Adrenal gland (tissue), 5 donors: ENCODE measurements at regions not wholly inside any gene's neighbourhood (a gene's known extent, or its start where the extent isn't known, plus 50 kb on each side); places are given as distances from the start of the nearest gene placed in this dataset.

Experiments used
- POLR2A ChIP-seq, 2 donors: fragments of 450-650 bp; IDR thresholded peaks; one replicate each; pipeline ENCODE4 v1.6.1; 2017; ENCODE audit warnings: antibody characterized with exemption in 2 of 2, mild to moderate bottlenecking in 2 of 2, moderate library complexity in 1 of 2
- TF ChIP-seq, protein P1 (sequence below), 6 experiments: fragments of 450-650 bp in 4 of 6; fragments of 200-600 bp in 2 of 6; sonication (generic) in 1 of 6; IDR thresholded peaks; 1 replicate in 5 of 6; 2 replicates in 1 of 6; pipeline versions ENCODE4 v1.5.1 to v1.8.0; 2016 to 2021; ENCODE audit warnings: antibody characterized with exemption in 6 of 6, mild to moderate bottlenecking in 2 of 6, moderate library complexity in 1 of 6
- donor health status: DM: no; HTN: no; CAD: no.

DNA sequence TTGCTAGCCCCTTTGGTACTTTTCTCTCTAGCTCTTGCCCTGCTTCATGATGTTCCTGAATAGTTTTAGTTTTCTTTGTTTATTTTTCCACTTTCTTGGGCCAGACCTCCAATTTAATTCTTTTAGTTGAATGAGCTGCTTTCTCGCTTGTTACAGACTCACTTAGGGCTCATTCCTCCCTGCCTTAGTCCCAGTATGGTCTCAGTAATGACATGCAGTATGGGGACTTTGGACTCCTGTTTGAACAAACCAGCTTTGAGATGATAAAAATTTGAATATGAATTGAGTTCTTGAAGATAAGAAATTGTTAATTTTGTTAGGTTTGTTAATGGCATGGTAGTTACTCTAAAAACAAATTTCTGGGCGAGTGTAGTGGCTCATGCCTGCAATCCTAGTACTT, 284.8 kb upstream of the DMRT1 start:
- TF ChIP-seq, protein P1, sequence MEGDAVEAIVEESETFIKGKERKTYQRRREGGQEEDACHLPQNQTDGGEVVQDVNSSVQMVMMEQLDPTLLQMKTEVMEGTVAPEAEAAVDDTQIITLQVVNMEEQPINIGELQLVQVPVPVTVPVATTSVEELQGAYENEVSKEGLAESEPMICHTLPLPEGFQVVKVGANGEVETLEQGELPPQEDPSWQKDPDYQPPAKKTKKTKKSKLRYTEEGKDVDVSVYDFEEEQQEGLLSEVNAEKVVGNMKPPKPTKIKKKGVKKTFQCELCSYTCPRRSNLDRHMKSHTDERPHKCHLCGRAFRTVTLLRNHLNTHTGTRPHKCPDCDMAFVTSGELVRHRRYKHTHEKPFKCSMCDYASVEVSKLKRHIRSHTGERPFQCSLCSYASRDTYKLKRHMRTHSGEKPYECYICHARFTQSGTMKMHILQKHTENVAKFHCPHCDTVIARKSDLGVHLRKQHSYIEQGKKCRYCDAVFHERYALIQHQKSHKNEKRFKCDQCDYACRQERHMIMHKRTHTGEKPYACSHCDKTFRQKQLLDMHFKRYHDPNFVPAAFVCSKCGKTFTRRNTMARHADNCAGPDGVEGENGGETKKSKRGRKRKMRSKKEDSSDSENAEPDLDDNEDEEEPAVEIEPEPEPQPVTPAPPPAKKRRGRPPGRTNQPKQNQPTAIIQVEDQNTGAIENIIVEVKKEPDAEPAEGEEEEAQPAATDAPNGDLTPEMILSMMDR (IDR thresholded peaks at IDR 0.05): no peak
- TF ChIP-seq POLR2A (IDR thresholded peaks at IDR 0.05): no peak
